ENCODE measurements at regions not wholly inside any gene's neighbourhood (a gene's known extent, or its start where the extent isn't known, plus 50 kb on each side); places are given as distances from the start of the nearest gene placed in this dataset.

GRCh38 chrX:82087699-82088098 lies 885.8 kb downstream of the SH3BGRL start:
- DNase-seq: peak; percentile 2

- DNase-seq: peak; percentile 20
Measured at GRCh38 chrX:82092307-82092706, 890.4 kb downstream of the SH3BGRL start.

- DNase-seq: no peak
Measured at GRCh38 chrX:82125103-82125502, 923.2 kb downstream of the SH3BGRL start.

- peak; percentile 40 for DNase-seq
Measured at GRCh38 chrX:82127228-82128123, 925.6 kb downstream of the SH3BGRL start.

DNA sequence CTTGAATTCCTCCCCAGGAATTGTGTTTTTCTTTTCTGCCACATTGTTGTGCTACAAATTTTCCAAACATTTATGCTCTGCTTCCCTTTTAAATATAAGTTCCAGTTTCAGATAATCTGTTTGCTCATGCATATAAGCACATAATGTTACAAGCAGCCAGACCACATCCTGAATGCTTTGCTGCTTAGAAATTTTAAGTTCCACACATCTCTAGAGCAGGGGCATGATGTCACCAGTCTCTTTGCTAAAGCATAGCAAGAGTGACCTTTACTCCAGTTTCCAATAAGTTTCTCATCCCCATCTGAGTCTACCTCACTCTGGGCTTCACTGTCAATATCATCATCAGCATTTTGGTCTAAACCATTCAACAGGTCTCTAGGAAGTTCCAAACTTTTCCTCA lies 932.5 kb downstream of the SH3BGRL start:
- peak; percentile 12 for DNase-seq

GRCh38 chrX:82141942-82142341 lies 940.0 kb downstream of the SH3BGRL start:
- peak; percentile 64 for DNase-seq

GRCh38 chrX:82161195-82161594 lies 959.3 kb downstream of the SH3BGRL start:
- DNase-seq: no peak

- no peak for DNase-seq
Measured at GRCh38 chrX:82163701-82164100, 961.8 kb downstream of the SH3BGRL start.

- DNase-seq: no peak
Measured at GRCh38 chrX:82196866-82197265, 995.0 kb downstream of the SH3BGRL start.

GRCh38 chrX:82208975-82209374 lies 1007.1 kb downstream of the SH3BGRL start:
- DNase-seq: no peak

GRCh38 chrX:82218361-82218760 lies 1016.5 kb downstream of the SH3BGRL start:
- DNase-seq: peak; percentile 26

DNA sequence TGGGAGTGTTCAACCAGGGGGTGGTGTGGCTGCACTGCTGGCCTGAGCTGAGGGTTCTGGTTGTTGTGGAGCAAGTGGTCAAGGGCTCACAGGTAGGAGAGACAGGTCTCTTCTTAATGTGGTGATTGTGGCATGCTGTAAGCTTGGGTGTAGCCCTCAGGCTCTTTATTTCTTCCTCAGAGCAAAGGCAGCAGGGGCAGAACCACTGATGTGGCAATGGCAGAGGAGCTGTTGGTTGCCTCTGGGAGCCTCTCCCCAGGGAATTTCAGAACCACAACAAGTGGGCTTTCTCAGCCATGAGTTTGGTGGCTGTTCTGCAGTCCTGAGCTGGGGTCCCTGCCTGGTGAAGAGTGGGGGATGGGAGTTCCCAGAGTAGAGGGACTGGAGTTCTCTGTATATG lies 1017.2 kb downstream of the SH3BGRL start:
- no peak for DNase-seq

GRCh38 chrX:82224961-82225360 lies 1023.1 kb downstream of the SH3BGRL start:
- no peak for DNase-seq

DNA sequence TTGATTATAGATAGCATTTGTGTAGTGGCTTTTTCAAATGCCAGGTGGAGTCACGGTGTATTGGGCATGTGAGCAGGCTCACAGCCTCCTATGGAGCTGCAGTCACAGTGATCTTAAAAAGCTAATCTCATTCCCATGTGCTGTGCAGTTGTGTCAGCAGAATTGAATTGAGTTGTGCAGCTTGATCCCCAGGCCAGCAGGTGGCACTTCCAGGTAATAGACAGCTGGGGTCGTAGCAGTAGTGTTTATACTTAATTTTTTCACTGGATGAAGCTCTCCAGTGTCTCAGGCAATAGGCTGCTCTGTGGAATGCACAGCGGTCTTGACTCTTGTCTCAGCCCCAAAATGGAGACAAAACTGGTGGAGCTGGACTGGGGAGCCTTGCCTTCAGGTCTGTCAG lies 1028.1 kb downstream of the SH3BGRL start:
- DNase-seq: no peak

DNA sequence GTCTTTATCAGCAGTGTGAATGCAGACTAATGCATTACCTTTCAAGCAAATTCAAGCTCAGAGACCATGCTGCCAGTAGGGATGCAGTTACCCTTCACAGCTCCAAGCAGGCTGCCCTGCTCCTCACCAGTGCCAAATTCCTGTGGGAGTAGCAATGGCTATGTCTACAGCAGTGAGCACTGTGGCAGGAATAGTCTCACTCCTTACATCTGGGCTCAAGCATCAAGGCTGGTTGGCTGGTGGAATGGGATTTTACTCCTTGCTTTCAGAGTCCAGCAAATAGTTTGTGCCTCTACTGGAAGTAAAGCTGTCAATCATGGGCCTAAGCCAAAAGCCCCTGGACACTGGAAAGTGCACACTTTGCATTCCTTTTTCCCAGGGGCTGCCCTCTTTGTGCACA lies 1030.8 kb downstream of the SH3BGRL start:
- DNase-seq: no peak

- no peak for DNase-seq
Measured at GRCh38 chrX:82237328-82237727, 1035.4 kb downstream of the SH3BGRL start.
